Endodermal cell (in vitro differentiated cells): ENCODE measurements at regions not wholly inside any gene's neighbourhood (a gene's known extent, or its start where the extent isn't known, plus 50 kb on each side); places are given as distances from the start of the nearest gene placed in this dataset.
A peak's percentile ranks its signal among the peaks of the same experiment; 100 is the strongest.

Source experiments
- DNase-seq: peaks from one replicate; pipeline ENCODE4 v3.0.0-alpha.2; 2017
- H3K27ac ChIP-seq: 2 replicates; pipeline ENCODE4 v1.5.1; 2013; ENCODE audit warnings: mild to moderate bottlenecking, low read depth, low read length, moderate library complexity
- H3K27me3 ChIP-seq: 2 replicates; pipeline ENCODE4 v1.6.1; 2013; ENCODE audit warnings: mild to moderate bottlenecking, low read length, moderate library complexity; ENCODE audit not compliant: insufficient read depth, control insufficient read depth, poor library complexity, severe bottlenecking
- H3K36me3 ChIP-seq: 2 replicates; pipeline ENCODE4 v1.7.0; 2013; ENCODE audit warnings: mild to moderate bottlenecking, low read length, moderate library complexity; ENCODE audit not compliant: control insufficient read depth, insufficient read depth
- H3K4me1 ChIP-seq: one replicate; pipeline ENCODE4 v1.7.0; 2013; ENCODE audit warnings: low read length; ENCODE audit not compliant: control insufficient read depth, insufficient read depth
- H3K4me3 ChIP-seq: 2 replicates; pipeline ENCODE4 v1.5.1; 2013; ENCODE audit warnings: mild to moderate bottlenecking, low read length, moderate library complexity
- H3K9ac ChIP-seq: 2 replicates; pipeline ENCODE4 v1.6.1; 2013; ENCODE audit warnings: mild to moderate bottlenecking, low read length, moderate library complexity; ENCODE audit not compliant: poor library complexity, severe bottlenecking; ENCODE audit errors: extremely low read depth
- H3K9me3 ChIP-seq: 2 replicates; pipeline ENCODE4 v1.6.1; 2013; ENCODE audit warnings: mild to moderate bottlenecking, low read length, moderate library complexity; ENCODE audit not compliant: control insufficient read depth
- H3K27ac Mint-ChIP-seq: 2 replicates; pipeline ENCODE4 v1.8.0; 2020; ENCODE audit warnings: mixed read lengths
- H3K27me3 Mint-ChIP-seq: 2 replicates; pipeline ENCODE4 v1.8.0; 2021; ENCODE audit warnings: mild to moderate bottlenecking, mixed read lengths; ENCODE audit not compliant: insufficient read depth
- H3K36me3 Mint-ChIP-seq: 2 replicates; pipeline ENCODE4 v1.8.0; 2020; ENCODE audit warnings: low read depth, mixed read lengths
- H3K4me1 Mint-ChIP-seq: 2 replicates; pipeline ENCODE4 v1.8.0; 2020; ENCODE audit warnings: mixed read lengths
- H3K4me3 Mint-ChIP-seq: 2 replicates; pipeline ENCODE4 v1.8.0; 2020; ENCODE audit warnings: mild to moderate bottlenecking, moderate library complexity, mixed read lengths
- H3K9me3 Mint-ChIP-seq: 2 replicates; pipeline ENCODE4 v1.8.0; 2020; ENCODE audit warnings: mild to moderate bottlenecking, mixed read lengths
- WGBS, 2 experiments: methylation state at CpG; one replicate each; pipeline versions ENCODE4 v1.1.5 to v1.1.7; 2013; ENCODE audit warnings: missing lambda C conversion rate in 2 of 2, mixed read lengths in 1 of 2; ENCODE audit not compliant: insufficient coverage in 1 of 2, insufficient read length in 1 of 2; 5-methylcytosine and 5-hydroxymethylcytosine counted together
- TF ChIP-seq, protein P1 (sequence below): fragments of 200-600 bp; sonication (generic); conservative IDR thresholded peaks from 2 replicates; pipeline ENCODE4 v1.5.0; 2021; ENCODE audit warnings: antibody characterized with exemption, mild to moderate bottlenecking

DNA sequence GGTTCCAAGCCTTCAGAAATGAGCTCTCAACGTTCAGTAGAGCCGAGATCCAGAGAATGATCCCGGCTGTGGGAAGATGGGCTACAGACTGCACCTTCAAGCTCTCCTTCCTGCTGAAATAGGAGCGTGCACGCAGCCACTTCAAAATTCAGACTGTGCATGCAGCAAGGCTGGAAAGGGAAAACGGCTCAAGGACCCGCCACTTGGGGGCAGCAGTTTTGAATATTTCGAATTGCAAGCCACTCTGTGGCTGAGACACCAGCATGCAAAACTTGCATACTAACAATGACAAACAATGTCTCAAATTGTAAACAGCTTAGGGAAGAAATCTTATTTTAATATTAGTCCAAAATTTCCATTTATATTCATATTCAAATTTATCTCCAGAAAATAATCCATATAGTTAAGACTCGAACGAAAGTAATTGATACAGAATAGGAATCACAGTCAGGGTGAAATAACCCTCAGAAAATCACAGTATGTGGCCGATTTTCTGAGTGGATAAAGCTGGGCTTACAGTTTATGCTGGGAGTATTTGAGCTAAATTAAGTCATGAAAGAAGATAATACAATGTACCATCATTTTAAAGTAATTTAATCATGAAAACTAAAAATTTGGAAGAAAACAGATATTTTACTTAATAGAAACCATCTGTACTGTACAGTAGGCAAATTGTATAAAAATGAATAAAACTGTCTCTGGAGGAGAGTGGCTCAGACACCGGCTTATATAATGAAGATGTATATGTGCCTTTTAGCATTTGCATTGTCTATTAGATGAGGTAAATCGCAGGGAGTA is 137.9 kb upstream of the MKI67 start:
- 44 to 59% methylated on average over 5 to 13 of the region's 13 CpGs for WGBS, 2 experiments
- Histone ChIP-seq H3K9ac (no peak overlapping the region), H3K4me3 (no peak overlapping the region), H3K4me1 (peaks cover 18% of the 10 kb centered on the region), H3K27ac (no peak overlapping the region), H3K27me3 (no peaks in the 10 kb centered on the region), H3K9me3 (no peaks in the 10 kb centered on the region), H3K36me3 (no peaks in the 10 kb centered on the region)
- Mint-ChIP-seq H3K36me3 (no peaks in the 10 kb centered on the region), H3K27me3 (peaks cover 12% of the 10 kb centered on the region), H3K4me3 (no peak overlapping the region), H3K9me3 (no peaks in the 10 kb centered on the region), H3K27ac (no peak overlapping the region), H3K4me1 (peaks cover 24% of the 10 kb centered on the region)
- peak; percentile 90 for DNase-seq
- TF ChIP-seq, protein P1, sequence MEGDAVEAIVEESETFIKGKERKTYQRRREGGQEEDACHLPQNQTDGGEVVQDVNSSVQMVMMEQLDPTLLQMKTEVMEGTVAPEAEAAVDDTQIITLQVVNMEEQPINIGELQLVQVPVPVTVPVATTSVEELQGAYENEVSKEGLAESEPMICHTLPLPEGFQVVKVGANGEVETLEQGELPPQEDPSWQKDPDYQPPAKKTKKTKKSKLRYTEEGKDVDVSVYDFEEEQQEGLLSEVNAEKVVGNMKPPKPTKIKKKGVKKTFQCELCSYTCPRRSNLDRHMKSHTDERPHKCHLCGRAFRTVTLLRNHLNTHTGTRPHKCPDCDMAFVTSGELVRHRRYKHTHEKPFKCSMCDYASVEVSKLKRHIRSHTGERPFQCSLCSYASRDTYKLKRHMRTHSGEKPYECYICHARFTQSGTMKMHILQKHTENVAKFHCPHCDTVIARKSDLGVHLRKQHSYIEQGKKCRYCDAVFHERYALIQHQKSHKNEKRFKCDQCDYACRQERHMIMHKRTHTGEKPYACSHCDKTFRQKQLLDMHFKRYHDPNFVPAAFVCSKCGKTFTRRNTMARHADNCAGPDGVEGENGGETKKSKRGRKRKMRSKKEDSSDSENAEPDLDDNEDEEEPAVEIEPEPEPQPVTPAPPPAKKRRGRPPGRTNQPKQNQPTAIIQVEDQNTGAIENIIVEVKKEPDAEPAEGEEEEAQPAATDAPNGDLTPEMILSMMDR: peak; percentile 83

DNA sequence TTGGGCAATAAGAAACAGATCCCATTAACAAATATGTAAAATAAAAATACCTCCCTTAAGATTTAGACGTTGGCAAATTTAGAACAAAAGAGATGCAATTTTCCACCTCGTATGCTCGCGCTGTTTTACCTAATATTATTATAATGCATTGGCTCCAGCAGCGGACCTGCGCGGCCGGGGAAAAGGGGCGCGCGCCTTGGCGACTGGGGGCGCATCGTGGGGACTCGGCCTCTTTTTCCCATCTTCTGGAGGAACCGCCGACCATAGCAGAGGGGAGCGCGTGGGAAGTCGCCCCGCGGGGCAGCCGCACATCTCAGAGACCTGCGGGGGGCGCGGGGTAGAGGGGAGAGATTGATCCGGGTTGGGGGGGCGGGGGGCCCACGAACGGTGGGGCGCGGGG is 139.4 kb upstream of the MKI67 start:
- Mint-ChIP-seq H3K27me3 (peaks cover 18% of the 10 kb centered on the region), H3K27ac (no peak overlapping the region), H3K4me3 (no peak overlapping the region), H3K36me3 (no peaks in the 10 kb centered on the region), H3K4me1 (peaks cover 24% of the 10 kb centered on the region), H3K9me3 (no peaks in the 10 kb centered on the region)
- WGBS, 2 experiments: 95 to 100% methylated on average over 5 to 31 of the region's 32 CpGs
- Histone ChIP-seq H3K9me3 (no peaks in the 10 kb centered on the region), H3K9ac (no peak overlapping the region), H3K4me1 (peaks cover 18% of the 10 kb centered on the region), H3K27ac (no peak overlapping the region), H3K4me3 (no peak overlapping the region), H3K27me3 (no peaks in the 10 kb centered on the region), H3K36me3 (no peaks in the 10 kb centered on the region)
- no peak for DNase-seq
- TF ChIP-seq, protein P1: no peak

DNA sequence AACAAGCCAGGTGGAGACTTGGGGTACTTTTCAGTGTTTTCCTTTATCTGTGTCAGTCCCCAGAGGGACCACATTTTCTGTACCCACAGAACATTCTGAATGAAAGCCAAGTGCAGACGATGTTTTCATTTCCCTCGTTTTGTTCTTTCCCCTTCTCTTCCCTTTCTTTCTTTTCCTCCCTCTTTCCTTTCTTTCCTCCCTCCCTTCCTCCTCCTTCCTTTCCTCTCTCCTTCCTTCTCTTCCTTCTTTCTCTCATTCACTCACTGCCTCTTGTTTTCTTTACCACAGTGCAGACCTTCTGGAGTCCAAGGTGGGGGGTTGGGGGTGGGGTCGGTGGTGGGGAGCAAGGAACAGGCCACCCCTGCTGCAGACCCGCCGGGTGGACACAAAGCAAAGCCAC is 141.4 kb upstream of the MKI67 start:
- no peak overlapping the region for H3K27ac ChIP-seq
- no peaks in the 10 kb centered on the region for H3K9me3 ChIP-seq
- peaks cover 6% of the 10 kb centered on the region for H3K4me1 ChIP-seq
- no peak overlapping the region for H3K9ac ChIP-seq
- H3K27me3 ChIP-seq: no peaks in the 10 kb centered on the region
- no peaks in the 10 kb centered on the region for H3K9me3 Mint-ChIP-seq
- no peak overlapping the region for H3K4me3 Mint-ChIP-seq
- H3K4me3 ChIP-seq: no peak overlapping the region
- H3K27ac Mint-ChIP-seq: no peak overlapping the region
- no peaks in the 10 kb centered on the region for H3K36me3 Mint-ChIP-seq
- H3K27me3 Mint-ChIP-seq: peaks cover 18% of the 10 kb centered on the region
- WGBS, 2 experiments: 60 to 100% methylated on average over 2 to 5 of the region's 5 CpGs
- H3K36me3 ChIP-seq: no peaks in the 10 kb centered on the region
- TF ChIP-seq, protein P1: no peak
- DNase-seq: no peak
- H3K4me1 Mint-ChIP-seq: peaks cover 10% of the 10 kb centered on the region
